ENCODE measurements at regions not wholly inside any gene's neighbourhood (a gene's known extent, or its start where the extent isn't known, plus 50 kb on each side); places are given as distances from the start of the nearest gene placed in this dataset.

GRCh38 chr9:99753436-99753835 lies 68.2 kb upstream of the NR4A3 start:
- H2AFZ ChIP-seq (ENCODE audit: low read depth, low read length) = no peak overlapping the region
- no peaks in the 10 kb centered on the region for H3K9me3 ChIP-seq (ENCODE audit: low read length)
- no peaks in the 10 kb centered on the region for H3K36me3 ChIP-seq (ENCODE audit: insufficient read depth, low read length)
- no peaks in the 10 kb centered on the region for H3K4me1 ChIP-seq (ENCODE audit: insufficient read depth, low read length)
- no peaks in the 10 kb centered on the region for H3K27me3 ChIP-seq (ENCODE audit: insufficient read depth, low read length)
- H3K4me3 ChIP-seq (ENCODE audit: low read length) = no peak overlapping the region

GRCh38 chr9:99760421-99760820 lies 61.3 kb upstream of the NR4A3 start:
- Histone ChIP-seq H3K4me3 (ENCODE audit: low read length) (no peak overlapping the region), H3K9me3 (ENCODE audit: low read length) (no peaks in the 10 kb centered on the region), H3K36me3 (ENCODE audit: insufficient read depth, low read length) (no peaks in the 10 kb centered on the region), H2AFZ (ENCODE audit: low read depth, low read length) (no peak overlapping the region), H3K4me1 (ENCODE audit: insufficient read depth, low read length) (no peaks in the 10 kb centered on the region), H3K27me3 (ENCODE audit: insufficient read depth, low read length) (no peaks in the 10 kb centered on the region)

GRCh38 chr9:99762470-99762869 lies 59.2 kb upstream of the NR4A3 start:
- Histone ChIP-seq H3K4me3 (ENCODE audit: low read length) (no peak overlapping the region), H3K36me3 (ENCODE audit: insufficient read depth, low read length) (no peaks in the 10 kb centered on the region), H3K27me3 (ENCODE audit: insufficient read depth, low read length) (no peaks in the 10 kb centered on the region), H2AFZ (ENCODE audit: low read depth, low read length) (no peak overlapping the region), H3K9me3 (ENCODE audit: low read length) (no peaks in the 10 kb centered on the region), H3K4me1 (ENCODE audit: insufficient read depth, low read length) (no peaks in the 10 kb centered on the region)

Data from neuron (in vitro differentiated cells).